Stomach (tissue), 8 donors: ENCODE measurements at regions not wholly inside any gene's neighbourhood (a gene's known extent, or its start where the extent isn't known, plus 50 kb on each side); places are given as distances from the start of the nearest gene placed in this dataset.

Source experiments
- DNase-seq, 2 donors: peaks; one replicate each; pipeline versions ENCODE4 v3.0.0 to v3.0.0-alpha.2; 2013 to 2019
- H3K27ac ChIP-seq, 5 donors: fragments of 200-600 bp in 4 of 5; sonication (generic) in 4 of 5; one replicate each; pipeline ENCODE4 v1.5.1; 2013 to 2019; ENCODE audit warnings: mild to moderate bottlenecking in 1 of 5, moderate library complexity in 1 of 5
- H3K27me3 ChIP-seq, 3 donors: fragments of 200-600 bp; sonication (generic); one replicate each; pipeline ENCODE4 v1.5.1; 2017 to 2019; ENCODE audit warnings: mixed run types in 1 of 3
- H3K36me3 ChIP-seq, 4 donors: fragments of 200-600 bp; sonication (generic); 1 replicate in 3 of 4; 2 replicates in 1 of 4; pipeline ENCODE4 v1.5.1; 2016 to 2019
- H3K4me1 ChIP-seq, 4 donors: fragments of 200-600 bp; sonication (generic); one replicate each; pipeline ENCODE4 v1.5.1; 2016 to 2019
- H3K4me3 ChIP-seq, 4 donors: fragments of 200-600 bp; sonication (generic) in 3 of 4; one replicate each; pipeline ENCODE4 v1.5.1; 2016 to 2019; ENCODE audit warnings: mild to moderate bottlenecking in 1 of 4
- H3K9me3 ChIP-seq, 4 donors: fragments of 200-600 bp; sonication (generic); one replicate each; pipeline ENCODE4 v1.5.1; 2016 to 2019
- CTCF ChIP-seq, 7 experiments: fragments of 450-650 bp in 4 of 7; fragments of 200-600 bp in 3 of 7; sonication (generic) in 3 of 7; IDR thresholded peaks; one replicate each; pipeline ENCODE4 v1.5.1; 2016 to 2019; ENCODE audit warnings: antibody characterized with exemption in 7 of 7, control low read depth in 2 of 7, mild to moderate bottlenecking in 1 of 7
- EP300 ChIP-seq: sonication (generic); formaldehyde crosslinking; IDR thresholded peaks from one replicate; pipeline ENCODE4 v1.6.1; 2017; ENCODE audit warnings: antibody characterized with exemption
- POLR2A ChIP-seq, 4 donors: fragments of 450-650 bp; IDR thresholded peaks; one replicate each; pipeline ENCODE4 v1.6.1; 2016; ENCODE audit warnings: antibody characterized with exemption in 4 of 4, control low read depth in 2 of 4, mild to moderate bottlenecking in 1 of 4, moderate library complexity in 1 of 4
- POLR2AphosphoS5 ChIP-seq, 3 donors: sonication (generic); formaldehyde crosslinking; IDR thresholded peaks; one replicate each; pipeline ENCODE4 v1.6.1; 2016; ENCODE audit warnings: antibody characterized with exemption in 3 of 3
- WGBS, 5 donors: extraction: QIAGEN DNeasy Blood & Tissue Kit in 3 of 5; methylation state at CpG; one replicate each; pipeline versions ENCODE4 v1.1.5 to v1.1.7; 2013 to 2018; 5-methylcytosine and 5-hydroxymethylcytosine counted together
- intact Hi-C: fragments of 100-400 bp; cut with DNase I; formaldehyde crosslinking; loops from one replicate; pipeline ENCODE4 v1.15.1; 2023; ENCODE audit warnings: low total_unique reads
- donor health status: healthy with polysubstance abuse.
- donor health status: Bipolar disorder and iron deficiency.
- donor health status: healthy.

- Histone ChIP-seq H3K27me3 (no peaks in the 10 kb centered on the region), H3K9me3 (peaks cover 0 to 3% (median 0%) of the 10 kb centered on the region in 4 donors), H3K4me1 (no peaks in the 10 kb centered on the region), H3K4me3 (no peak overlapping the region), H3K27ac (no peak overlapping the region), H3K36me3 (no peaks in the 10 kb centered on the region)
- WGBS, 5 donors, result 72 to 83% (median 79%) methylated on average over 3 of the region's 3 CpGs
- no peak for TF ChIP-seq POLR2AphosphoS5 (IDR thresholded peaks at IDR 0.05)
- no peak for TF ChIP-seq CTCF (IDR thresholded peaks at IDR 0.05)
- no peak for TF ChIP-seq POLR2A (IDR thresholded peaks at IDR 0.05)
- TF ChIP-seq EP300, result no peak
- intact Hi-C loops, result no loop called here
- no peak for DNase-seq
These were observed 417.8 kb downstream of the TMEM161B start for GRCh38 chr5:87850843-87851242.

GRCh38 chr5:87845734-87846133 is 422.9 kb downstream of the TMEM161B start:
- Histone ChIP-seq H3K4me3 (no peak overlapping the region), H3K36me3 (no peaks in the 10 kb centered on the region), H3K27ac (no peak overlapping the region), H3K9me3 (peaks cover 0 to 10% (median 7%) of the 10 kb centered on the region in 4 donors), H3K4me1 (no peaks in the 10 kb centered on the region), H3K27me3 (no peaks in the 10 kb centered on the region)
- 41 to 59% (median 47%) methylated on average over 2 of the region's 2 CpGs for WGBS, 5 donors
- no peak for DNase-seq
- TF ChIP-seq EP300 (no peak), POLR2A (IDR thresholded peaks at IDR 0.05) (no peak), CTCF (IDR thresholded peaks at IDR 0.05) (no peak), POLR2AphosphoS5 (IDR thresholded peaks at IDR 0.05) (no peak)
- intact Hi-C loops, result no loop called here

GRCh38 chr5:87844866-87845265 is 423.8 kb downstream of the TMEM161B start:
- 69 to 84% (median 74%) methylated on average over 4 of the region's 4 CpGs for WGBS, 5 donors
- Histone ChIP-seq H3K4me3 (no peak overlapping the region), H3K9me3 (peaks cover 0 to 16% (median 12%) of the 10 kb centered on the region in 4 donors), H3K4me1 (no peaks in the 10 kb centered on the region), H3K36me3 (no peaks in the 10 kb centered on the region), H3K27ac (no peak overlapping the region), H3K27me3 (no peaks in the 10 kb centered on the region)
- no peak for TF ChIP-seq POLR2A (IDR thresholded peaks at IDR 0.05)
- TF ChIP-seq EP300, result no peak
- no peak for TF ChIP-seq CTCF (IDR thresholded peaks at IDR 0.05)
- no peak for TF ChIP-seq POLR2AphosphoS5 (IDR thresholded peaks at IDR 0.05)
- intact Hi-C loops, result no loop called here
- no peak for DNase-seq

- Histone ChIP-seq H3K27ac (no peak overlapping the region), H3K4me1 (no peaks in the 10 kb centered on the region), H3K9me3 (peaks cover 0 to 16% (median 12%) of the 10 kb centered on the region in 4 donors), H3K36me3 (no peaks in the 10 kb centered on the region), H3K4me3 (no peak overlapping the region), H3K27me3 (no peaks in the 10 kb centered on the region)
- TF ChIP-seq CTCF (IDR thresholded peaks at IDR 0.05) (no peak), POLR2AphosphoS5 (IDR thresholded peaks at IDR 0.05) (no peak), EP300 (no peak), POLR2A (IDR thresholded peaks at IDR 0.05) (no peak)
- intact Hi-C loops, result no loop called here
- WGBS, 5 donors, result 68 to 81% (median 78%) methylated on average over 1 of the region's 1 CpG
- DNase-seq, result no peak
These were observed 424.2 kb downstream of the TMEM161B start for GRCh38 chr5:87844449-87844848.
